Stimulated activated CD8-positive, alpha-beta memory T cell treated with anti-CD3 and anti-CD28 coated beads, Interleukin-12 subunit alpha, Interleukin-12 subunit beta, amount 100 ng/mL, for 24 hours (primary cell): ENCODE measurements at regions not wholly inside any gene's neighbourhood (a gene's known extent, or its start where the extent isn't known, plus 50 kb on each side); places are given as distances from the start of the nearest gene placed in this dataset.
"Not testable (repeated sequence)": the region's sequence is repeated elsewhere in the genome, so short reads cannot be mapped to it uniquely, and the experiment has no call there.

Source experiments
- DNase-seq: peaks from one replicate; pipeline ENCODE4 v3.0.0-alpha.2; 2020; ENCODE audit errors: extremely low read depth

DNA sequence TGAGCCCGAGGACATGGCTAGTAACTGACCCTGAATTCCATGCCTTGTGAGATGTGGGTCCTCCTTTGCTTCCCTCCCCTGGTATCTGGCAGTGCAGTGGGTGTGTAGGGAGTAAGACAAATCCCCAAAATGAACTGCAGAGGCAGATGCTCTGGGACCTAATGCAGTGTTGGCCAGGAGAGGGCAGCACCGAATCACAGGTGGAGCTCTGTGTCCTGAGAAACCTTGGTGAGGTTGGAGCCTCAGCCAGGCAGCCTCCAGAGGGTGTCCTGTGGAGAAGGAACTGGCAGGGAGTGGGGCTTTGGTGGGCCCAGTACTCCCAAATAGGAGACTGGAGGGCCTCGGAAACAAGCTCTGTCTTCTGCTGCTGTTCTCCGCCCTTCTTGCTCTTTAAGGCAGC is 209.9 kb downstream of the CCNG2 start:
- DNase-seq, result not testable (repeated sequence)

GRCh38 chr4:77367638-77368037 is 210.6 kb downstream of the CCNG2 start:
- DNase-seq, result no peak

GRCh38 chr4:77372375-77372774 is 215.4 kb downstream of the CCNG2 start:
- no peak for DNase-seq

GRCh38 chr4:77375866-77376607 is 219.0 kb downstream of the CCNG2 start:
- no peak for DNase-seq

GRCh38 chr4:77376788-77377460 is 219.9 kb downstream of the CCNG2 start:
- DNase-seq, result no peak

DNA sequence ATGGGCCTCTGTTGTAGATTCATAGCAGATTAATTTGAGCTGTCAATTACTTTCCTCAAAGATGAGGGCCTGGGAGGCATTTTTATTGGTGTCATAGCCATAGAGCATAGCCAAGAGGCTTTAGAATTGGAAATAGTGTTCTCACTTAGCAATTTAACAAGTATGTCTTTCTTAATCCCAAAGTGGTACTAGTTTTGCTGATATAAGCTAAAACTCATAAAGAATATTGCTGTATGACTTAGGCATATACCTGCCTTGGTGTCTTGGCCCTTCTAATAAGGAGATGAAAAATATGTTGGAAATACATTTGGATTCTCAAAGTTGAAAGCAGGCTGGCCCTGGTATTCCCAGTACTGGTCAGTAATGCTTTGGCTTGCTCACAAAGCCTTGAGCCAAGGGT is 221.5 kb upstream of the CXCL13 start:
- no peak for DNase-seq

GRCh38 chr4:77385124-77385969 is 220.3 kb upstream of the CXCL13 start:
- no peak for DNase-seq

DNA sequence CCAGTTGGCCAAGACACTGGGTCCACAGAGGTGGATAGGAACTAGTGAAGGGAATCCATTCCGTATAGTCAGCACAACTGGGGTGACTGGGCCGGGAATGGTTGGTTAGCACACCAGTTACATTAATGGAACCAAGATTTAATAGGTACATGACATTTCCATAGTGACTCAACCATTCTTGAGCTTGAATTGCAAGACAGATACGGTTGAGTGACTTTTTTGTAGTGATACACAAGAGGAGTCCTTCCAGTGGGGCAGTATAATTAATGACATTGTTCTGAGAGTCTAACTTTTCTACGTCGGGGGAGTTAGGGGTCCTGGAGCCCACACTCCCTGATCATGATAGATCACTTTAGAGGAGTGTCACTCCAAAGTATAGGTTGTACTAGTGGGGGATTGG is 211.6 kb upstream of the CXCL13 start:
- no peak for DNase-seq

DNA sequence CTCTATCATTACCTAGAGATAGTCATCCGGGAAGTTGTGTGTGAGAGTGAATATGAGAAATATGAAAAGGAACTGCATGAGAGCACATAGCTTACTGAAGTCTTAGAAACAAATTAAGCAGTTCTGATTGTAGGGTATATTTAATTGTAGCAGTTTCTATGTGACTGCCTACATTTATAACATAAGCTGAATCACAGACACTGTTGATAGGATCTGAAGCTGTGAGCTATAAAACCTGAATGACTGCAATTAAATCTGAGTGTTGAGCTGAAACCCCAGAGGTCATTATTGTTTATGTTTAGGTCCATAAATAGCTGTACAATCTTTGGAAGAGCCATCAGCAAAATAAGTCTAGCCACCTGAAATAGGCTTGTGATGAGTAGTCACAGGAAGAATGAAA is 210.1 kb upstream of the CXCL13 start:
- no peak for DNase-seq

DNA sequence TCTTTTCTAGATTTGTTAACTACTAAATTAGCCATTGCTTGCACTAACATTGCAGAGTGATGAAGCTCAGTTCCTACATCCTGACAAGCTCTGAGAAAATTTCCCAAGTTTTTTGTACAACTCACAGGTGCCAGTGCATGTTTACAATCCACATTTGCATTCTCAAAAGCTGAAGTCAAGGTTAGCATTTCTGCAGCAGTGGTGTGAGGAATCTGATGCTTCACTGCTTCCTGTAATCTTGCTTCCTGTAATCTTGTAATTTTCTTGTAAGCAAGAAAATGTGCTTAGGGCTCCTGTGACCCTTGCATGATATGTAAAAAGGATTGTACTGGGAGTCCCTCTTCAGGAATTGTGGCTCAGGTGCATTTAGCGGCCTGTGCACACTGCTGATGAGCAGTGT is 207.4 kb upstream of the CXCL13 start:
- DNase-seq, result no peak

GRCh38 chr4:77399831-77400230 is 205.8 kb upstream of the CXCL13 start:
- DNase-seq, result no peak

- DNase-seq, result no peak
These were observed 191.9 kb upstream of the CXCL13 start for GRCh38 chr4:77413766-77414165.

DNA sequence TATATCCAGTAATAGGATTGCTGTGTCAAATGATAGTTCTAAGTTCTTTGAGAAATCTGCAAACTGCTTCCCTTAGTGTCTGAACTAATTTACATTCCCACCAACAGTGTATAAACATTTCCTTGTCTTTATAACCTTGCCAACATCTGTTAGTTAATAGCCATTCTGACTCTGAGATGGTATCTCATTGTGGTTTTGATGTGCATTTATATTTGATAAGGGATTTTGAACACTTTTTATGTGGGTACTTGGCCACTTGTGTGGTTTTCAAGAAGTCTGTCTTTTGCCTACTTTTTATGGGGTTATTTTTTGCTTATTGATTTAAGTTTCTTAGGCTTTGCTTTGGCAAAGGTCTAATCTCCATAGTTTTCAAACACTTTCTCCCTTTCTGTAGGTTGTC is 189.9 kb upstream of the CXCL13 start:
- no peak for DNase-seq

DNA sequence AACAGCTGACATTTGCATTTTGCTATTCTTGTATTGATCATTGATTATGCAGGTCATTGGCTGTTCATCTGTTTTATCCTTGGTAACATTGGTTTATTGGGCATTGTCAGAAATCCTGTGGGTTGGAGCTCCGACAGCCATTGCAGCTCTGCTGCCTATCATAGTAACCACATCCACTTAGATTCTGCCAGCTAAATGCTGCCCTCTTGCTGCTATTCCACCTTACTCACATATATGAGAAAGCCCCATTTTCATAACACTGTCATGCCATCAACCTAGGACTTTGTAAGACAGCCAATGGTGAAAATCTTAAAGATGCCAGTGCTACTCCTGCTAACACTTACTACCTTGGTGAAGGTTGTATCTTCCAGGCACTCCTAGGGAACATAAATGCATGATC is 187.3 kb upstream of the CXCL13 start:
- DNase-seq, result no peak

- DNase-seq, result no peak
These were observed 174.8 kb upstream of the CXCL13 start for GRCh38 chr4:77430847-77431246.

DNA sequence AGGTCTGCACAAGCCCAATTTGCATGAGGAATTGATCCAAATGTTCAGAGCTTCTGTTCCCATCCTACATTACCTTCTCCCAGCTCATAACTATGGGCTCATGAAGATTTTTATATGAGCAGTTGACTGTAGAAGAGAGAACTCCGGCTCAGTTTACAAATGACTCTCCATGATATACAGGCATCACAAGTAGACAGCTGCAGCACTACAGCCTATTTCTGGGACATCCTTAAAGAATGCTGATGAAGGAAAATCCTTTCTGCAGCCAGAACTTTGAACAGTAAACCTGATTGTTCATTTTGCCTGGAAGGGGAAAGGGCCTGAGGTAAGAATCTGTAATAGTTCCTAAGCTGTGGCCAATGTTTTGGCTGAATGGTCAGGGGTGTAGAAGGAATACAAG is 174.1 kb upstream of the CXCL13 start:
- no peak for DNase-seq

- no peak for DNase-seq
These were observed 172.8 kb upstream of the CXCL13 start for GRCh38 chr4:77432717-77433417.

GRCh38 chr4:77433418-77433733 is 172.2 kb upstream of the CXCL13 start:
- DNase-seq, result no peak

DNA sequence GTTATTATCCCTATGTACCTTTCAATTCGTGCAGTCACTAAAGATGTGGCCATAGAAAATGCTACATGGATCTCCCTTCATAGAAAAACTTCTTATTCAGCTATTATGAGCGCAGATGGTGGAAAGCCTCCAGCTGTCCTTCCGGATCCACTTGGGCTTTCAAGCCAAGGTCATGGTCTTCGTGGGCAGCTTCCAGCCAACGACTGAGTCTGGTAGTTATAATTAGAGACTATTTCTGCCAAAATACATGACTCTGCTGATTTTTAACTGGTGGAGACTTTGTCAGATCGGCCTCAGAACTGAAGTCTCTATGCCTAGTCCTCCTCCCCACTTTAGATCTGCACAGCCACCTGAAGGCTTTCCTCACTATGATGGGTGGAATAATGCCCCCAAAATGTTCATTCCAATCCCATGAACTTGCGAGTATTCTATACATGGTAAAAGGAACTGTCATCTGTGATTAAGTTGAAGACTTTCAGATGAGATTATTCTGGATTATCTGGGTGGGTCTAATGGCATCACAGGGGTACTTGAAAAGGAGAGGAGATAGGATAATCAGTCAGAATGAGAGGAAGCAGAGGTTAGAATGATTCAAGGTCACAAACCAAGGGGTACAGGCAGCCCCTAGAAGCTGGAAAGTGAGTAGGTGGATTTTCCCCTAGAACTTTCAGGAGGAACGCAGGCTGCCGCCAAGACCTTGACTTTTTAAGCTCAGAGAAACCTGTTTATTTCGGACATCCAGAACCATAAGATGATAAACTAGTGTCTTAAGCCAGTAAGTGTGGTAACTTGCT is 171.1 kb upstream of the CXCL13 start:
- DNase-seq, result no peak

GRCh38 chr4:77437079-77437478 is 168.5 kb upstream of the CXCL13 start:
- no peak for DNase-seq

DNA sequence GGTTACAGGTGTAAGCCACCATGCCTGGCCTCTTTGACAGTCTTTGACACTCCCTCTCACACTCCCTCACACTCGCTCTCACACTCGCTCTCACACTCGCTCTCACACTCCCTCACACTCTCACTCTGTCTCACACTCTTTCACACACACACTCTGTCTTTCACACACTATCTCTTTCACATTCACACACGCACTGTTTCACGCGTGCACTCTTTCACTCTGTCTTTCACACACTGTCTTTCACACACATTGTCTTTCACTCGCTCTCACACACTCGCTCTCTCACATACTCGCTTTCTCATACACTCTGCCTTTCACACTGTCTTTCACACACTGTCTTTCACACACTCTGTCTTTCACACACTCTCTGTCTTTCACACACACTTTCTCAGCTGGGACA is 167.1 kb upstream of the CXCL13 start:
- no peak for DNase-seq
